Naive thymus-derived CD4-positive, alpha-beta T cell (primary cell): ENCODE measurements at regions not wholly inside any gene's neighbourhood (a gene's known extent, or its start where the extent isn't known, plus 50 kb on each side); places are given as distances from the start of the nearest gene placed in this dataset.

ENCODE experiments used
- ATAC-seq: fragments of 150-1000 bp; cut with Tn5 transposase; 2 replicates; pipeline ENCODE4 v1.10.0; 2021; ENCODE audit warnings: mild to moderate bottlenecking, moderate library complexity
- CTCF ChIA-PET: fragments of 350-600 bp; sonication (Branson Sonifier 250); formaldehyde crosslinking; loops from one replicate; lab custom pipeline; 2021; ENCODE audit warnings: antibody characterized with exemption; lab: Charles Lee
- POLR2A ChIA-PET: fragments of 350-600 bp; sonication (Branson Sonifier 250); formaldehyde crosslinking; loops from one replicate; lab custom pipeline; 2021; ENCODE audit warnings: antibody characterized with exemption, inconsistent platforms; lab: Charles Lee
- DNase-seq, 9 donors: peaks; one replicate each; pipeline versions ENCODE4 v3.0.0 to v3.0.0-alpha.2; 2020 to 2022; ENCODE audit warnings: mixed read lengths in 1 of 9
- H3K27ac ChIP-seq: one replicate; pipeline ENCODE4 v1.7.0; 2013; ENCODE audit warnings: mild to moderate bottlenecking, low read depth, low read length, moderate library complexity
- H3K27me3 ChIP-seq, 2 donors: one replicate each; pipeline ENCODE4 v1.7.0; 2013; ENCODE audit warnings: low read length in 2 of 2, mild to moderate bottlenecking in 2 of 2, moderate library complexity in 2 of 2; ENCODE audit not compliant: control insufficient read depth in 2 of 2, insufficient read depth in 2 of 2
- H3K36me3 ChIP-seq, 3 experiments: 1 replicate in 2 of 3; 2 replicates in 1 of 3; pipeline ENCODE4 v1.7.0; 2013; ENCODE audit warnings: low read length in 3 of 3, mild to moderate bottlenecking in 3 of 3, moderate library complexity in 1 of 3; ENCODE audit not compliant: insufficient read depth in 3 of 3, control insufficient read depth in 2 of 3
- H3K4me1 ChIP-seq, 2 donors: one replicate each; pipeline ENCODE4 v1.7.0; 2013; ENCODE audit warnings: low read length in 2 of 2, mild to moderate bottlenecking in 2 of 2, moderate library complexity in 1 of 2; ENCODE audit not compliant: control insufficient read depth in 2 of 2, insufficient read depth in 2 of 2
- H3K4me3 ChIP-seq: 2 replicates; pipeline ENCODE4 v1.7.0; 2013; ENCODE audit warnings: mild to moderate bottlenecking, low read length
- H3K9me3 ChIP-seq, 3 experiments: 1 replicate in 2 of 3; 2 replicates in 1 of 3; pipeline ENCODE4 v1.7.0; 2013; ENCODE audit warnings: low read length in 3 of 3; ENCODE audit not compliant: control insufficient read depth in 2 of 3
- H3K27ac Mint-ChIP-seq, 9 donors: one replicate each; pipeline ENCODE4 v1.8.0; 2020 to 2022; ENCODE audit warnings: mixed read lengths in 9 of 9, mild to moderate bottlenecking in 8 of 9, moderate library complexity in 5 of 9, inconsistent platforms in 2 of 9
- H3K27me3 Mint-ChIP-seq, 5 donors: one replicate each; pipeline ENCODE4 v1.8.0; 2021 to 2022; ENCODE audit warnings: mixed read lengths in 5 of 5, mild to moderate bottlenecking in 1 of 5
- H3K36me3 Mint-ChIP-seq, 5 donors: one replicate each; pipeline ENCODE4 v1.8.0; 2020 to 2022; ENCODE audit warnings: mixed read lengths in 5 of 5, mild to moderate bottlenecking in 3 of 5, inconsistent platforms in 1 of 5
- H3K4me1 Mint-ChIP-seq, 7 donors: one replicate each; pipeline ENCODE4 v1.8.0; 2020 to 2022; ENCODE audit warnings: mixed read lengths in 7 of 7, mild to moderate bottlenecking in 3 of 7, inconsistent platforms in 1 of 7
- H3K4me3 Mint-ChIP-seq, 10 donors: one replicate each; pipeline ENCODE4 v1.8.0; 2020 to 2022; ENCODE audit warnings: mild to moderate bottlenecking in 10 of 10, mixed read lengths in 10 of 10, moderate library complexity in 6 of 10, inconsistent platforms in 2 of 10
- H3K9me3 Mint-ChIP-seq, 11 donors: one replicate each; pipeline ENCODE4 v1.8.0; 2020 to 2022; ENCODE audit warnings: mixed read lengths in 11 of 11, mild to moderate bottlenecking in 4 of 11, inconsistent platforms in 1 of 11, moderate library complexity in 1 of 11
- intact Hi-C, 2 donors: fragments of 100-400 bp; cut with micrococcal nuclease; formaldehyde crosslinking; loops; one replicate each; pipeline ENCODE4 v1.15.1; 2023

DNA sequence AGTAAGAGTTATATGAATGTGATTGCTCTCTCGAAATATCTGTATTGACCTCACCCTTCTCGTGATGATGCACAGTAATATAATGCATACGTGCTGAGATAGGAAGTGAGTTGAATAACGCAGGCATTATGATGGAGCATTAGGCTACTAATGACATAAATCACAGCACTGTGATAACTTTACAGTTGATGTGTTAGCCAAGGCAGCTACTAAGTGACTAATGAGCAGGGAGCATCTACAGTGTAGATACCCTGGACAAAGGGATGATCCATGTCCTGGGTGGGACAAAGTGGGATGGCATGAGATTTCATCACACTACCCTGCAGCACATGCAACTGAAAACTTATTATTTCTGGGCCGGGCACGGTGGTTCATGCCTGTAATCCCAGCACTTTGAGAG, 68.4 kb downstream of the HDGFL1 start:
- DNase-seq (no peak), ATAC-seq (no peak)
- no peaks in the 10 kb centered on the region for H3K36me3 ChIP-seq
- H3K36me3 Mint-ChIP-seq = no peaks in the 10 kb centered on the region
- ChIA-PET CTCF (no interaction called here), POLR2A (no interaction called here)
- H3K4me3 ChIP-seq = no peak overlapping the region
- H3K4me3 Mint-ChIP-seq = no peak overlapping the region
- no peaks in the 10 kb centered on the region for H3K27me3 ChIP-seq
- intact Hi-C loops = no loop called here
- no peak overlapping the region for H3K27ac Mint-ChIP-seq
- H3K27ac ChIP-seq = no peak overlapping the region
- H3K9me3 Mint-ChIP-seq = peaks cover 0 to 2% (median 0%) of the 10 kb centered on the region in 11 donors
- H3K4me1 ChIP-seq = no peaks in the 10 kb centered on the region
- no peaks in the 10 kb centered on the region for H3K27me3 Mint-ChIP-seq
- H3K9me3 ChIP-seq = no peaks in the 10 kb centered on the region
- peaks cover 0 to 2% (median 0%) of the 10 kb centered on the region in 7 donors for H3K4me1 Mint-ChIP-seq

DNA sequence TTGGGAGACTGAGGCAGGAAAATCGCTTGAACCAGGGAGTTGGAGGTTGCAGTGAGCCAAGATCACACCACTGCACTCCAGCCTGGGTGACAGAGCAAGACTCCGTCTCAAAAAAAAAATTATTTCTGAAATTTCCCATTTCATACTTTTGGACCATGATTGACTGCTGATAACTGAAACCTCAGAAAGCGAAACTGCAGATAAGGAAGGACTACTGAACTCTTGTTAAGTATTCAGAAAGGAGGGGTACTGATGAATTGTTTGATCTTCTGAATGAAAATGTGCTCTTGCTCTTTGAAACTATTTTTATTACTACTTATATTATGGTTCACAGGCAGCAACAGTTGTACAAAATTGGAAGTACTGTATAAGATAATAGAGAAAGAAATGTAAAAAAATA, 69.0 kb downstream of the HDGFL1 start:
- H3K9me3 ChIP-seq = no peaks in the 10 kb centered on the region
- H3K4me3 Mint-ChIP-seq = no peak overlapping the region
- POLR2A ChIA-PET = no interaction called here

DNA sequence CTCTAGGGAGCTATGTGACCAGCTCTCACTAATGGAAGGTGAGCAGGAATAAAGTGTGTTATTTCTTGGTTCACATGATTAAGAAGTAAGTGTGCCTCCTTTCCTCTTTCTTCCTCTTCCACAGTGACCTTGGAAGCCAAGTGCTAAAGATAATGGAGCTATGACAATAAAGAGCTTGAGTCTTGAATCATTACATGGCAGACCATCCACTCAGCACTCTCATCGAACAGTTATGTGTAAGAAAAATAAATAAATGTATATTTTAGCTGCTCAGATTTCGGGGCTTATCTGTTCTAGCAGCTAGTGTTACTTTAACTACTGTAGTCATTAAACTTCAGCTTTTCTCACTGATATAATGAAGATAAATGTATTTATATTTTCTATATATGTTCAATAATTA, 72.9 kb downstream of the HDGFL1 start:
- Mint-ChIP-seq H3K4me3 (no peak overlapping the region), H3K27ac (no peak overlapping the region), H3K27me3 (no peaks in the 10 kb centered on the region), H3K36me3 (no peaks in the 10 kb centered on the region), H3K4me1 (no peaks in the 10 kb centered on the region), H3K9me3 (peaks cover 0 to 8% (median 0%) of the 10 kb centered on the region in 11 donors)
- Histone ChIP-seq H3K27ac (no peak overlapping the region), H3K27me3 (no peaks in the 10 kb centered on the region), H3K4me3 (no peak overlapping the region), H3K36me3 (no peaks in the 10 kb centered on the region), H3K4me1 (no peaks in the 10 kb centered on the region), H3K9me3 (no peaks in the 10 kb centered on the region)
- intact Hi-C loops = no loop called here
- ATAC-seq = no peak
- DNase-seq = no peak
- CTCF ChIA-PET = no interaction called here
- POLR2A ChIA-PET = no interaction called here

More for the DNA sequence above, 69.0 kb downstream of the HDGFL1 start:
- no peaks in the 10 kb centered on the region for H3K4me1 ChIP-seq
- Mint-ChIP-seq H3K36me3 (no peaks in the 10 kb centered on the region), H3K27me3 (no peaks in the 10 kb centered on the region), H3K27ac (no peak overlapping the region), H3K4me1 (peaks cover 0 to 2% (median 0%) of the 10 kb centered on the region in 7 donors), H3K9me3 (peaks cover 0 to 2% (median 0%) of the 10 kb centered on the region in 11 donors)
- CTCF ChIA-PET = no interaction called here
- intact Hi-C loops = no loop called here
- ATAC-seq (no peak), DNase-seq (no peak)
- no peak overlapping the region for H3K4me3 ChIP-seq
- no peaks in the 10 kb centered on the region for H3K36me3 ChIP-seq
- no peaks in the 10 kb centered on the region for H3K27me3 ChIP-seq
- no peak overlapping the region for H3K27ac ChIP-seq

DNA sequence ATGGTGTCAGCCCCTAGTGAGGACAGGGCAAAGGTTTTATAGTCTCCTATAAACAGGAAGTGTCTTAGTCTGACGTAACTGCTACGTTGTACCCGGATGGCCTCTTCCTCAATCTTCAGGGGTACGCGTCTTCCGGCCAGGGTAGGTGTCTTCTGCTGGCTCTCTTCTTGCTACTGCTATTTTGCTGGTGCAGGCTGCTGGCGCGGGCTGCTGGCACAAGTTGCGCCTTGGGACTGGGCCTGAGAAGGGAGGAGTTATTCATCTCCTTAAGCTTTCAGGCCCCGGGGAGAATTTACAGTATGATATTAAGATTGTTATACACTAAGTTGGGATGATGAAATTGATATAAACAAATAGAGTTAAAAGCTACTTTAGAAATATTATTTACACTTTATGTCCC, 74.4 kb downstream of the HDGFL1 start:
- ChIA-PET POLR2A (no interaction called here), CTCF (no interaction called here)
- Histone ChIP-seq H3K4me1 (no peaks in the 10 kb centered on the region), H3K36me3 (no peaks in the 10 kb centered on the region), H3K27ac (no peak overlapping the region), H3K9me3 (no peaks in the 10 kb centered on the region), H3K27me3 (no peaks in the 10 kb centered on the region), H3K4me3 (no peak overlapping the region)
- Mint-ChIP-seq H3K4me1 (no peaks in the 10 kb centered on the region), H3K36me3 (no peaks in the 10 kb centered on the region), H3K27ac (no peak overlapping the region), H3K9me3 (peaks cover 0 to 8% (median 0%) of the 10 kb centered on the region in 11 donors), H3K4me3 (no peak overlapping the region), H3K27me3 (no peaks in the 10 kb centered on the region)
- intact Hi-C loops = no loop called here
- no peak for ATAC-seq
- DNase-seq = no peak

DNA sequence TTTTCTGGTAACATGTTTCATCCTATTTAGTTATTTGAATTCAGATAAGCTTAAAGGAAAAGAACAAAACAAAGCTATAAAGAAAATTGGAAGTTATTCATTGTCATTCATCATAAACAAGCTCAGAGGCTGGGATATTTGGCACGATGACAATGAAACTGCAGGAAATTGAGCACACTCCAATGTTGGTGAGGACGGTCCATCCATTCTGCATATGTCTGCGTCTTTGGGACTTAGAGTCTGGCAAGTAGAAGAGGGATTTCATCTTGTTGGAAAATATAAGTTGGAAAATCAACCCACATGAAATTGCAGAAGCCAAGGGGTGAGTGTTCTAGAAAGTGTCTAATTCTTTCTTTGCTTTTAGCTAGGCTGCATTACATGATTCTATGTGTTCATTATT, 78.4 kb downstream of the HDGFL1 start:
- Mint-ChIP-seq H3K27me3 (no peaks in the 10 kb centered on the region), H3K27ac (no peak overlapping the region), H3K4me3 (no peak overlapping the region), H3K9me3 (peaks cover 0 to 8% (median 0%) of the 10 kb centered on the region in 11 donors), H3K4me1 (no peaks in the 10 kb centered on the region), H3K36me3 (no peaks in the 10 kb centered on the region)
- ATAC-seq (no peak), DNase-seq (no peak)
- Histone ChIP-seq H3K27me3 (no peaks in the 10 kb centered on the region), H3K27ac (no peak overlapping the region), H3K36me3 (no peaks in the 10 kb centered on the region), H3K4me1 (no peaks in the 10 kb centered on the region), H3K9me3 (no peaks in the 10 kb centered on the region), H3K4me3 (no peak overlapping the region)
- POLR2A ChIA-PET = no interaction called here
- CTCF ChIA-PET = no interaction called here
- intact Hi-C loops = no loop called here

DNA sequence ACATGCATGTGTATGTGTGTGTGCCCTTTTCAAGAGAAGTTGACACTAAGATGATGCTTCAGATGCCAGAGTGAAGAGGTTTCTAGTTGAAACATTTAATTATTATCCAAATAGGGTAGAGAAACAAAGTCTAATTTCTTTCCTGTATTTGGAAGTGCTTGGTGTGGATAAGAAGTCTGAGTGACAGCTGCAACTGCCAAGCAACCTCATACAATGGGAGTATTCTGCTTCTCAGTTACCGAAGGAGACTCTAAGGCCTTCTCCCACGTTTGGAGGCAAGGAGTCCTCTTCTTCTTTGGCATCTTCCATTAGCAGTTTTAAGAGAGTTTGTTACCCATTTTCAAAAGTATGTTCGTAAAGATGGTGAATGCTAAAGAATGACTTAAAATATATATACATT, 82.4 kb downstream of the HDGFL1 start:
- H3K27ac ChIP-seq = no peak overlapping the region
- POLR2A ChIA-PET = no interaction called here
- no peaks in the 10 kb centered on the region for H3K36me3 Mint-ChIP-seq
- no peak overlapping the region for H3K4me3 Mint-ChIP-seq
- no peak overlapping the region for H3K4me3 ChIP-seq
- no peaks in the 10 kb centered on the region for H3K36me3 ChIP-seq
- no peak for DNase-seq
- no peaks in the 10 kb centered on the region for H3K27me3 Mint-ChIP-seq
- no peaks in the 10 kb centered on the region for H3K27me3 ChIP-seq
- no peaks in the 10 kb centered on the region for H3K4me1 Mint-ChIP-seq
- CTCF ChIA-PET = no interaction called here
- H3K9me3 Mint-ChIP-seq = no peaks in the 10 kb centered on the region
- H3K9me3 ChIP-seq = no peaks in the 10 kb centered on the region
- no peak overlapping the region for H3K27ac Mint-ChIP-seq
- no peak for ATAC-seq
- H3K4me1 ChIP-seq = no peaks in the 10 kb centered on the region
- intact Hi-C loops = no loop called here

DNA sequence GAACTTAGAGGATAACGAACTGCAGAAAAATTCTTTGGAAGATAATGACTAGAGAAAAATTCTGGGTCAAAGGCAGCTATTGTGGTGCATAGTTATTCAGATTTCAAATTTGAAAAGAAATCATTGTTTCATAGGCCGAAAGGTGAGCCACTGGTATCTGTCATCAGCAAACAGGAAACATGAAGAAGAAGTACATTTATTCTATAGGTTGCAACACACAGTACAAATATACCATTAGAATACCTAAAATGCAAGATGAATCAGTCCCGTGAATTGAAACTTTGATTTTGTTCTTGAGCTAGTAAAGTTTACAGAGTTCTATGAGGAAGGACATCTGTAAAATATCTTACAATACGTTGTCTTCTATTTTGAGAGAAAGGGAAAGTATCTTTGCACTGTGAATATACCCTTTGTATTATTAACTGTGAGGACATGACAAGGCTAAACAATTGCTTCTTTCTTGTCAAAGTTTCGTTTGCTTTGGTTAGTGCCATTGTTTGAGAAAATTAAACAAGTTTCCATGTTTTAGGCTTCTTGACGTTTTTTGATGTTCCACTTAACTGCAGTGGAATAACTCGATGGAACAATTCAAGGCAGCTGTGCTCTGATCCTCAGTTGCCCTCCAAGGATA, 84.7 kb downstream of the HDGFL1 start:
- DNase-seq = no peak
- no peaks in the 10 kb centered on the region for H3K4me1 ChIP-seq
- no peaks in the 10 kb centered on the region for H3K9me3 ChIP-seq
- no peak for ATAC-seq
- no peaks in the 10 kb centered on the region for H3K36me3 Mint-ChIP-seq
- intact Hi-C loops = no loop called here
- H3K27me3 Mint-ChIP-seq = no peaks in the 10 kb centered on the region
- no peak overlapping the region for H3K4me3 Mint-ChIP-seq
- no peaks in the 10 kb centered on the region for H3K4me1 Mint-ChIP-seq
- H3K36me3 ChIP-seq = no peaks in the 10 kb centered on the region
- H3K27ac ChIP-seq = no peak overlapping the region
- POLR2A ChIA-PET = no interaction called here
- H3K27me3 ChIP-seq = no peaks in the 10 kb centered on the region
- CTCF ChIA-PET = no interaction called here
- no peak overlapping the region for H3K4me3 ChIP-seq
- no peaks in the 10 kb centered on the region for H3K9me3 Mint-ChIP-seq
- H3K27ac Mint-ChIP-seq = no peak overlapping the region
